Stimulated activated CD8-positive, alpha-beta memory T cell treated with anti-CD3 and anti-CD28 coated beads, Interleukin-2, amount 100 ng/mL, for 48 hours (primary cell): ENCODE measurements at regions not wholly inside any gene's neighbourhood (a gene's known extent, or its start where the extent isn't known, plus 50 kb on each side); places are given as distances from the start of the nearest gene placed in this dataset.
"Not testable (repeated sequence)": the region's sequence is repeated elsewhere in the genome, so short reads cannot be mapped to it uniquely, and the experiment has no call there.

Source experiments
- DNase-seq, 2 donors: peaks; one replicate each; pipeline ENCODE4 v3.0.0-alpha.2; 2020; ENCODE audit warnings: low read depth in 2 of 2

DNA sequence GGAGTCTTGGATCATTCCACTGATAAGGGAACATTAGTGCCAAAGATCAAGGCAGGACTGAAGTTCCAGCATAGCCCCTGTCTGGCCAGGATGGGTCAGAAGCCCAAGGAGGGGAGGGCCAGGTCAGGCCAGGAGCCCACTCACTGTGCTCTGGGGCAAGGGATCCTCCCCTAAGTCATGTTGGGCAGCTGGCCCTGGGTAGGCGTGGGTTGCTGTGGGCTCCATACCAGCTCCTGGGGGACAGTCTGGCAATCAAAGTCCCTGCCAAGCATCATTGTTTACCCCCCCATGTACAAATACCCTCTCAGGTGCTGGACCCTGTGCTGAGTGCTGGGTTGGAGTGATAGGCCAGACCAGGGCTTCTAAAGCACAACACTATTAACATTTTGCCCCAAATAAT lies 130.5 kb downstream of the IRX5 start:
- DNase-seq: no peak

DNA sequence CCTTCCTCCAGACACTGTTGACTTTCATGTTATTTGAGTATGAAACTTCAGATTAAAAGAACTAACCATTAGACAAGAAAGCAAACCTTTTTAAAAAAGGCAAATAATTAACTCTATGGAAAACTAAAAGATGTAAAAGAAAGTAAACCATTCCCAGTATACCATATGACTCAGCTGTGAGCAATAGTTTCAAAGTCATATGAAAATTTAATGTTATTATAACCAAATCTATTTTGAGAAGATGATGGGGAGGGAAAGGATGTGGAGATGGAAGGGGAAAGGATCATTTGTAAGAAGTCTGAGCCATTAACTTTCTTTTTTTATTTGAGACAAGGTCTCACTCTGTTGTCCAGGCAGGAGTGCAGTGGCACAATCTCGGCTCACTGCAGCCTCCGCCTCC lies 131.8 kb downstream of the IRX5 start:
- no peak for DNase-seq

DNA sequence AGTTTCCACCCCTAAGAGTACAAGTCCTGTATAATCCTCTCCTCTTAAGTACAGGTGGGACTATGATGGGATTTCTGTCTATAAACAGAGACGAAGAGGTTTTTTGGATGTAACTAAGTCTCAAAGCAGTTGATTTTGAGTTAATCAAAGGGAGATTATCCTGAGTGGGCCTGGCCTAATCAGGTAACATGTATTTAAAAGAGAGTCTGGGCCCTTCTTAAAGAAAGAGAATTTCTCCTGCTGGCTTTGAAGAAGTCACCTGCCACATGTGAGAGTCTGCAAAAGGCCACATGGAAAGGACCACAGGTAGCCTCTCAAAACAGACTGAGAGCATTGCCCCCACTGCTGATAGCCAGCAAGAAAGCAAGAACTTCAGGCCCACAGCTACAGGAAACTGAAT lies 142.3 kb downstream of the IRX5 start:
- DNase-seq: no peak

DNA sequence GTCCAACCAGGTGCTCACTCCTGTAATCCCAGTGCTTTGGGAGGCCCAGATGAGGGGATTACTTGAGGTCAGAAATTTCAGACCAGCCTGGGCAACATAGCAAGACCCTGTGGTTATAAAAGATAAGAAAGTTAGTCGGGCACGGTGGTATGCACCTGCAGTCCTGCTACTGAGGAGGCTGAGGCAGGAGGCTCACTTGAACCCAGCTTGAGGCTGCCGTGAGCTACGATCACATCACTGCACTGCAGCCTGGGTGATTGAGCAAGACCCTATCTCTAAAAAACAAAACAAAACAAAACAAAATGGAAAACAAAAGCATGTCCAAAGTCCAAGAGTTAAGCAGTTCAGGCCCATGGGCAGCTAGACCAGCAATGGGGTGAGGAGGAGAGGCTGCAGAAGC lies 143.2 kb downstream of the IRX5 start:
- DNase-seq: no peak

DNA sequence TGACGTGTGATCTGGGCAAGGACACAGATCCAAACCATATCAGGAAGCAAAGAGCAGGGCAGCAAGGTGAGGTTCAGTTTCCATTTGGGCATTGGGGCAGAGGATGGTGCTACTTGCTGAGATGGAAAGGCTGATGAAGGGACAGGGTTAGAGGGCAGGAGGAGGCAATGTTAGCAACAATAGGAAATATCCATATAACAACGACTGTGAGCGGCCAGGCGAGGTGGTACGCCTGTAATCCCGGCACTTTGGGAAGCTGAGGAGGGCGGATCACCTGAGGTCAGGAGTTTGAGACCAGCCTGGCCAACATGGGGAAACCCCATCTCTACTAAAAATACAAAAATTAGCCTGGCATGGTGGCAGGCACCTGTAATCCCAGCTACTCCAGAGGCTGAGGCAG lies 144.5 kb downstream of the IRX5 start:
- not testable (repeated sequence) for DNase-seq

DNA sequence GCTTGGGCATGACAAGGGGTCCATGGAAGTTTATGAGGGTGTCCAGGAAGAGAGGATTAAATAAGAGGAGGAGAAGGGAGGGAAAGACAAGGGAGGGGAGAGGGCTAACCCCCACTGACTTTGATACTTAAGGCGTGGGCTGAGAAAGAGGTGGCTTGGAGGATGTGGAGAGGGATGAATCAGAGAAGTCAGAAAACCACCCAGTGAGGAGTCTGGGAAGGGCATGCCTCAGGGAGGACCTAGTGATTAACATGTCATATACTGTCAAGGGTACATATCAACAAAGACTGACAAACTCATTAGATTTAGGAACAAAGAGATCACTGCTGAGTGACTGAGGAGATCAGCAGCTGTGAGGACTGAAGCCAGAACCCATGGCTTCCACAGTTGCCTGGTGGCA lies 145.4 kb downstream of the IRX5 start:
- DNase-seq: no peak

DNA sequence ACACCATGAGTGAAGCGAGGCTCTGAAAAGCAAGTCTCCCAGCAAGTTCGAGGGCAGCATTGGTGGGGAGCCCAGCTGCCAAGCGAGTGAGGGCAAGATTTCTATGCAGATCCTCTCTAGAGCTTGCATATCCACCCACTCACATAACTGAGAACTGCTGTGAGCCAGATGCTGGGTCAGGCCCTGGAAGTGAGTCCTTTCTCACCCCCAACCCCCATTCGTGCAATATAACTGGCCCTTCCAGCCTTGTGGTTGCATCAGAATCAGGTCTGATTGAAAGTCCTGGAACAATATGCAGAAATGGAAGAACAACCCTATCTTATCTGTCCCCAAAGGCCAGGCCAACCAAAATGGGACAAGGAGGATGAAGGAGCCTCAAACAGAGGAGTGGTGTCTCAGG lies 146.6 kb downstream of the IRX5 start:
- no peak for DNase-seq

DNA sequence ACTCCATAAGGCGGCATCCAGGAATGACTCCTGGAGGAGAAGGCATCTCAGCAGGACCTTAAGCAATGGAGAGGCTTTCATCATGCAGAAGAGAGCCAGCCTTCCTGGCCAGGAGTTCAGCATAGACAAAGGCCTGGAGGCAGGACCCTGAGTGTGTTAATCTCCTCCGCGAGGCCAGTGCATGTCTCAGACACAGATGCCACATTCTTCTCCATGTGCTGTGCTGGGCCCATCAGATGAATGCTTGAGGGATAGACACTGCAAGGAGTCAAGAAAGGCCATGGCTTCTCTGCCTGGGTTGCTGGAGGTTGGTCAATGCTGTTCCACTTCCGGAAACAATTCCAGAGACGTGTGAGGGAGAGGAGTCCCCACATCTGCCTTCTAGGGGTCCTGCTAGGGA lies 147.5 kb downstream of the IRX5 start:
- DNase-seq: no peak

DNA sequence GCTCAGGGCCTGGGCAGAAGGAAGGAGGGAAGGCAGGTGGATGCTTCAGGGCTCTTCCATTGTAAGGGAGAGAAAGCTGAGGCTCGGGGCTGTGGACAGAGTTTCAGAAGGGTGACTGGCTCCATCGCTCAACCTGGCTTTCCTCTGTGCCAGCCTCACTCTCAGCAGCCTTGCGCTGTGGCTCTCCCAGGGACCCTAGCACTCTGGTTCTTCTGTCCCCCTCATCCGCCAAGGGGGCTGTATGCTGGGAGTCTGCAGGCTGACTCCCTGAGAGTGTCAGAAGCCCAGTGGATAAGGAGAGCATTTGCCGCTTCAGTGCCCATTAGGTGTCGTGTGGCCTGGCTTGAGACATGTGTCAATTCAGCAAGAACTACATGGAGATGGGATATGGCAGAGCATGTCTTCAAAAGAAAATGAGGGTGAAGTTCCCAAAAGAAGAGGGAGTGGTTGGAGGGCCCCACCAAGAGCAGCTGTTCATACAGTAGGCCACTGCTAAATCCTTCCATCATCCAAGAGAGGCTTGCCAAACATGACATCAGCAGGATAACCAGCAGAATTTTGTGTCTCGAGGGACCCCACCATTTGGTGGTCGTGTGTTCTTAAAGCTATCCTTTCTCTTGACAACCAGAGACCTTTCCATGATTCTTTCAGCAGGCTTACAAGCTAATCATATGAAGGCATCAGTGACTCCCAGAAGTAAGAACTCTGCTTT lies 148.2 kb downstream of the IRX5 start:
- DNase-seq: no peak

DNA sequence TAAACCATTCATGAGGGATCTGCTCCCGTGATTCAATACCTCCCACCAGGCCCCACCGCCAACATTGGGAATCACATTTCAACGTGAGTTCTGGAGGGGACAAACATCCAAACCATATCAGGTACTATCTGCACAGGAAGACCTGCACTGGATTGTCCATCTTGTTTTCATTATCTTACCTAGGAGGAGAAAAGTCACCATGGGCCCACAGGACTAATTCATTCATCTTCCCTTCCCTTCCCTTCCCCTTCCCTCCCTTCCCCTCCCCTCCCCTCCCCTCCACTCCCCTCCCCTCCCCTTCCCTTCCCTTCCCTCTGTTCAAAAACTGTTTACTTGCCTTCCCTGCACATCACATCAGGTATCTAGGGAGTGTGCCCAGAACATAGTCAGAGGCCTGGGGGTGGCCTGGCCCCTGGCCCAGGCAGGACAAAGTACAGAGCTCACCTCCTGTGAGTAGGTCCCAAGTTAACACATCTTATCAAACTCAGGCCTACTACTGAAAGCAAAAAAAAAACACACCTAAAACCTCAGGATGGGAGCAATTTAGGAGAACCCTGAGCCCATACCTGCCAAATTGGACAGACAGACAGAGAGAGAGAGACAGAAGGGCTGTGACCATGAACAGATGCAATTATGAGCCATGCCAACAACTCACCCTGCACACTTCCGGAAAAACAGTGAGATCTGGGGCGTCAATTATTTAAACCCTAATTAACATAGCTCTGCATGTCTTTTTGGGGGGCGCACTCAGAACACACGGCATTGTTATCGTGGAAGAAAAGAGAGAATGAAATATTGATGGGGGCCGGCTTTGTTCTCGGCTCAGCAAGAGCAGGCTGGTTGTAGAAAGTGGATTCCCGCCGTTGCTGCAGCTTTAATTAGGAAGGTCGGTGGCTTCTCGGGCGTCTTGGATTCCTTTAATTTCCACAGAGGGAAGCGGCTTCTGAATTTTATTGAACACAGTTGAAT lies 151.2 kb downstream of the IRX5 start:
- no peak for DNase-seq

DNA sequence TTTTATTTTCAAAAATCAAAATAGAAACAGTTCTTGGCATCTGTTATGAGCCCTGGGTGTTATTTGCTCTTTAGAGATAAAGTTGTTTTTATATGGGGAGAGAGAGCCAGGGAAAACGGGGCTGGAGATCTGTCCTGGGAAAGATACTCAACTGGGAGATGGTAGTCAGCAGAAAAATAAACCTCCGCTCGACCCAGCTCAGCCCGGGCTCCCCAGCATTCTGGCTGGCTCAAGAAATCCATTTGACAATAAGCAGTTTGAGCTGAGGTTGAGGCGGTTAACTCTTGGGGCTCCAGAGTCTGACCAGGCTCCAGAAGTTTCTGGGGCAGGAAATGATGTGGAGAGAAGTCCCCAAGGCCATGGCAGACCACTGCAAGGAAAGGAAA lies 151.9 kb downstream of the IRX5 start:
- no peak for DNase-seq

DNA sequence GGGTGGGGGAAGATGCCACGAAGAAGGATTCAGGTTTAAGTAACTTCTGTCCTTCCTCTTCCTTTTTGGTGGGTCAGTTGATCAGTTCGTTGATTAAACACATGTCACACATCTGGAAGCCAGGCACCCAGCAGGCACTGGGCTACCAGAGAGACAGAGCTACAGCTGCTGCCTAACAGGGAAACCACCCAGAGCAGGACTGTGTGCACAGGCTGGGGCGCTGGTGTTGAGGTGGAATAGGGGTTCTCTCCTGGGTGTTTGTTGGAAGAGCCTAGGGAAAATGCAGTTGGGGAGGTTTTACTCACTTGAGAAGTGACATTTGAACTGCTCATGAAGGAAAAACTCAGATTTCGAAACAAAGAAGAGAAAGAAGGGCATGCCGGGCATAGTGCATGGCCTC lies 152.4 kb downstream of the IRX5 start:
- DNase-seq: no peak

DNA sequence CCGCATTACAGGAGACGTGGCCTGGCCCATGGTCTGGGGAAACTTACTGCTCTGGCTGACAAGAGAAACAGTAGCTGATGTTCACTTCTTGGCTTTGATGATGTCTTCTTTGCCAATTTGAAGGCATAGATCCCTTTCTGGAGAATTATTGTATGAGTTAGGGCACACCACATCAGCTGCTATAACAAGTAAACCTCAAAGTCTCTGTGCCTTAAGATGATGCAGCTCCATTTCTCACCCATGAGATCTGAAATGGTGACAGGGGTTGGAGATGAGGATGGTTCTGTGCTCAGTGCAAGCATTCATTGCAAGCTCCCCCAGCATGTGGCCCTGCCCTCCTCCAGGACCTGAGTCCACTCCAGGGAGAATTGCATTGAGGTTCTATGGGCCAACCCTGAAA lies 157.4 kb downstream of the IRX5 start:
- no peak for DNase-seq

DNA sequence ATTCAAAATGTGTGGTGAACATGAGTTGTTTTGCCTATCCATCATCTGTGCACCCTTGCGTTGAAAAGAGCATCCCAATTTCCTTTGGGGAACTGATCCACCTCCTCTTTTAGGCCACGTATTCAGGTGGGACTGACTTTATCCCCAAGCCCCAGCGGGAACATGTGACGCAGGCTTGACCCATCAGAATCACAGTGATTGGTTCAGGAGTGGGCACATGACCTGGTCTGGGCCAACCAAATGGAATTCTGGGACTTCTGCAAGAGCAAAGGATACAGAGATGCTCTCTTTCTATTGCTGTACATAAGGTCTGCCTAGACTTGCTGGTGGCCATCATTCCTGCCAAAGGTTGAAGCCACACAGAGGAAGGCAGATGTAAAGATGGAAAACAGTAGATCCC lies 158.9 kb downstream of the IRX5 start:
- no peak for DNase-seq

DNA sequence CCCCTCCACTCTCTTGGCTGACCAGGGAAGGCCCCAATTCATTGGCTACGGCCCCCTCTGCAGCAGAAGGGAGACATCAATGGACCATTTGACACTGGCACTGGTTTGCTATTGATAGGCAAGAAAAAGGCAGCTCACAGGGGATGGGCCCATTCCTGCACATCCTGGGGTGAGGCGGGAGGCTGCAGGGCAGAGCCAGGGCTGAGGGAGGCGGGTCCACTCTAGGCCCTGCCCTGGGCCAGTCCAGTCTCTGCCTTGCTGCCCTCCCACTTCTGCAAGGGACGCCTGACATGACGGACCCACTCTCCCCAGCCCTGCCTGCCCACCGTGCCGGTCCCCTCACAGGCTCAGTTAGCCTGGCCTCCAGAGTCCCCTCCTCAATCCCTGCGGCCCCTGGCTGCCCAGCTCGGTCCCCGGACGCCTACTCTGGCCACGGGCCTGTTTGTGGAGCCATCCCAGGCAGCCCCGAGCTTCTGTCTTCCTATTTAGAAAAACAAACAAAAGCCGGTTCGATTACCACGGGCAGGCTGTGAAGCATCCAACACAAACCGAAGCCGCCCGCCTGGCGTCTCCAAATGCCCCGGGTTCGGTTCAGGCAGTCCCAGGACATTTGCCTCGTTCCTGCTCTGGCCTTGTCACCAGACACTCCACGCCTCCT lies 160.7 kb downstream of the IRX5 start:
- DNase-seq: no peak

DNA sequence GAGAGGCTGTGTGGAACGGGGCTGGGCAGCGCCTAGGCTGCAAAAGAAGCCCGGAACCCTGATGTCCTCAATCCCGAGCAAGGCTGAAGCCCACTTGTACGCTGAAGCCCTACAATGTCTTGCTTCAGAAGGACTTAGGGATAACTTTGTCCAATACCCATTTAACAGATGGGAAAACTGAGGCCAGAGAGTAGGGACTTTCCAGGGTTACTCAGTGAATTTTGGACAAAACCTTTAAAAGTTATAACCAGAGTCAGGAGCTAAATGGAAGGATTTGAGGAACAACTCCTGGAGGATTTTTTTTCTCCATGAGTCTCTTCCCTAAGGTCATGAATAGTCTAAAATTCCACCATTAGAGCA lies 161.2 kb downstream of the IRX5 start:
- no peak for DNase-seq

DNA sequence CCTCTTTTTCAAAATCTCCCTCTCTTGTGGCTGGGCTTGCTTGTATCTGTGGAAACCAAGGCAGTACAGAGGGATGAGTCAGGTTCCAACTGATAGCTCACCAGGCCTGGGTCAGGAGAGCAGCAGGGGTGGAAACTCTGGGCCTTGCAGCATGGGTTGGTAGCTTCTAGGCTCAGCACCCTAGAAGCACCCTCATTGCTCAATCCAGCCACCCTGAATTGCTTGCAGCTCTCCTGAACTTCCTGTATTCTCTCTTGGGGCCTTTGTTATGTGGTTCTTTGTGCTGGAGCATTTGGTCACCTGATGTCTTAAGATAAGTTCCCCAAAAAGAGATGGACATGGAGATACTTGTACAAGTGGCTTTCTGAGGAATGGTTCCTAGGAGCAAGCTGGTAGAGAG lies 169.4 kb downstream of the IRX5 start:
- no peak for DNase-seq

DNA sequence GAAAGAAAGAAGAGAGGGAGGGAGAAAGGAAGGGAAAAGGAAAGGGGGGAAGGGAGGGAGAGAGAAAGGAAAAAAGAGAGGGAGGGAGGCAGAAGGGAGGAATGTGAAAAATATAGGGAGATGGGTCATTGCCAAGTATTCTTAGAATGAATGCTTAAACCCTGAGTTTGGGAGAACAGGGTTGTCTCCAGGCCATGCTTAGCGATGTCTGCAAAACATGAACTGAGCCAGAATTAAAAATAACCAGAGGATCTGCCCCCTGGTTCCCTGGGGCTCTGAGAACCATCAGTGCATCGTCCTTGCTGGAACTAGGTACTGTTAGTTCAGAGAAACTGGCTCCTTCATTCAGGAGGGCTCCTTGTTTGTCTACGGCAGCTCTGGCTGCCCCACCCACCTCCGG lies 170.4 kb downstream of the IRX5 start:
- DNase-seq: no peak

DNA sequence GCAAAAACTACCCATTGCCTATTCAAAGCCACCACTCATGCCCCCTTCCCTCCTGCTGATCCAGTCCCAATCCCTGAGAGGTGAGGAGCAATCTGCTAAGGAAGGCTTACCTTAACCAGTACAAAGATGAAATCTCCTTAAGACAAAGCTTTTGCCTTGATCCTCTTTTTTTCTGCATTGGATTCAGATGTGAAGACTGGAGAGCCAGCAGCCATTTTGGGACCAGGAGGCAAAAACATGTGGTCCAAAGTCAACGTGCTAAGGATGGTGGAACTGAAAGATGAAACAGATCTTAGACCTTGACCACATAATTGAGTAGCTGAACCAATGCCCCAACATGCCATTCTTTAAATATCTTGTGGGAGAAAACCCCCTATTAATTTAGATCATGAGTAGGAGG lies 171.4 kb downstream of the IRX5 start:
- no peak for DNase-seq

DNA sequence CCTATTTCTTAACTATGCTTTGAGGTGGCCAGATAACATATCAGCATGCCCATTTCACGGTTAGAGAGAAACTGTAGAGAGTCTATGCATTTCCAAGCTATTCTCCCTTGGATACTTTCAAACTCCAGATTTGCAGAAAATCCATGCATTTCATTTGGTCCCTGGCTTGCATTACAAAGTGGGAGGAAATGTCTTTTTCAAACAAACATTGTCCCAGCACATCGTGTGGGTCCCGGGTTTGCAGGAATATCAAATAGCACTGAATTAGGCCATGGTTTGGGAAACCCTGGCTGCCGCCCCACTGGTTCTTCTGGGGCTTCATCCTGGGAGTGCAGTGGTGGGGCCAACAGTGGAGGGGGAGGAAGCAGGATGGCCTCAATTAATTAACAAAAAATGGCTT lies 171.9 kb downstream of the IRX5 start:
- DNase-seq: no peak

DNA sequence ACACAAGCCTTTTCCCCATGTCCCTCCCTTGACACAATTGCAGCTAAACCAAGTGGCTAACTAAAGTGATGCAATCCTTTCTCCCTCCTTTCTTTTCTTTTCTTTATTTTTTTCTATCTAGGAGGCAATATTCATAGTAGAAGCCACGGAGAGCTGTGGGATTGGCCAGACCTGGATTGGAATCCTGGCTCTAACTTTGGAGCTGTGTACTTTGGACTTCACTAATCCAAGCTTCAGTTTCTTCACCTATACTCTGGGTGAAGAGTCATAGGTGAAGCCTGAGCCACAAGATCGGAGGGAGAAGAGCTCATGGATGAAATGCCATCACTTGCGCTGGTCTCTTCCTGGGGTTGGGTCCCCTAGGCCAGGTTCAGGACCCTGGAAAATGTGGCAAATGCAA lies 177.2 kb downstream of the IRX5 start:
- no peak for DNase-seq

DNA sequence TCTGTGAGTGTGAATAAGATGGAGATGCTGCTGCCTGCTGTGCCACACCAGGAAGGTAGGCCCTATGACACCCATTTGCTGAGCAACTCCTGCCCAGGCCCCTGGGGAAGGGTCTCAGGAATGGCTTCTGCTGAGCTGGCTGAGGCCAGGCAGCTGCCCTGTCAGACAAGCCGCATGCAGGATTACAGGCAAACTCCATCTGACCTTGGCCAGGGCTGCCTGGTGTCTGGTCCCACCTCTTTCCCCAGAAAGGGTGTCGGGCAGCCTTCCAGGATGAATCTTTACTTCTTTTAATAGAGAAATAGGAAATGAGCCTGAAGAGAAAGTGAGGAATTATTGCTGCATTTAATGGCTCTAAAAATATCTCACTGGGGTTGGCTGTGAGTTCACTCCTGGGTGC lies 182.5 kb downstream of the IRX5 start:
- DNase-seq: no peak

DNA sequence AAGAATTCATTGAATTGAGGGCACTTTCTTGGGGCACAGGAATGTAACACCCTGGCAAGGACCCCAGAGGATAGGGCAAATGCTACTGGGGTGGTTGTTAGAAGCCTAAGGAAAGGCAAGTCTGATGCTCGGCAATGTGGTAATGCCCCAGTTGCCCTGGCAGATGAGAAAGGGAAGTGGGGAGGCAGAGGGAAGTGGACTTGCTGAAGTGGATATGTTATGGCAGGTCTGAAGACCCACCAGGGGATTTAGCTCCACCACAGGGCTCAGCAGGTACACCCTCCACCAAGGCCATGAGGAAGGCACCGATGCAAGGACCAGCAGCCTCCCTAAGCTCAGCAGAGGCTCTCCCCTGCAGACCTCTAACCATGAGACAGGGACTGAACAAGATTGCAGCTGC lies 184.8 kb downstream of the IRX5 start:
- no peak for DNase-seq
